Esophagus muscularis mucosa (tissue), 4 donors: ENCODE measurements at regions not wholly inside any gene's neighbourhood (a gene's known extent, or its start where the extent isn't known, plus 50 kb on each side); places are given as distances from the start of the nearest gene placed in this dataset.

Experiments used
- DNase-seq: peaks from one replicate; pipeline ENCODE4 v3.0.0-alpha.2; 2017; ENCODE audit errors: extremely low spot score
- H3K27ac ChIP-seq, 4 donors: fragments of 200-600 bp; sonication (generic); replicated peaks in 1 of 4; 1 replicate in 3 of 4; 2 replicates in 1 of 4; pipeline ENCODE4 v1.5.1; 2016 to 2019; ENCODE audit warnings: mild to moderate bottlenecking in 1 of 4
- H3K27me3 ChIP-seq, 4 donors: fragments of 200-600 bp; sonication (generic); one replicate each; pipeline versions ENCODE4 v1.5.1 to v1.6.0; 2016 to 2019
- H3K36me3 ChIP-seq, 4 donors: fragments of 200-600 bp; sonication (generic); one replicate each; pipeline ENCODE4 v1.5.1; 2016 to 2019
- H3K4me1 ChIP-seq, 4 donors: fragments of 200-600 bp; sonication (generic); one replicate each; pipeline ENCODE4 v1.5.1; 2016 to 2019
- H3K4me3 ChIP-seq, 4 donors: fragments of 200-600 bp; sonication (generic); 1 replicate in 2 of 4; 2 replicates in 2 of 4; pipeline ENCODE4 v1.5.1; 2016 to 2019; ENCODE audit warnings: mild to moderate bottlenecking in 4 of 4, moderate library complexity in 1 of 4
- H3K9me3 ChIP-seq, 4 donors: fragments of 200-600 bp; sonication (generic); 1 replicate in 3 of 4; 2 replicates in 1 of 4; pipeline ENCODE4 v1.5.1; 2016 to 2019
- CTCF ChIP-seq, 3 experiments: fragments of 200-600 bp in 2 of 3; fragments of 450-650 bp in 1 of 3; sonication (generic) in 2 of 3; IDR thresholded peaks; one replicate each; pipeline ENCODE4 v1.5.1; 2017 to 2019; ENCODE audit warnings: antibody characterized with exemption in 3 of 3, mild to moderate bottlenecking in 2 of 3, moderate library complexity in 1 of 3
- EP300 ChIP-seq: sonication (generic); formaldehyde crosslinking; IDR thresholded peaks from one replicate; pipeline ENCODE4 v1.6.1; 2017; ENCODE audit warnings: antibody characterized with exemption
- POLR2A ChIP-seq: fragments of 450-650 bp; IDR thresholded peaks from one replicate; pipeline ENCODE4 v1.6.1; 2017; ENCODE audit warnings: antibody characterized with exemption, moderate library complexity, mild to moderate bottlenecking, low read depth
- POLR2AphosphoS5 ChIP-seq, 2 donors: sonication (generic); formaldehyde crosslinking; IDR thresholded peaks; one replicate each; pipeline ENCODE4 v1.6.1; 2017; ENCODE audit warnings: antibody characterized with exemption in 2 of 2
- WGBS: methylation state at CpG from one replicate; pipeline ENCODE4 v1.1.5; 2018; 5-methylcytosine and 5-hydroxymethylcytosine counted together
- intact Hi-C: fragments of 100-400 bp; cut with DNase I; formaldehyde crosslinking; loops from one replicate; pipeline ENCODE4 v1.15.1; 2023

GRCh38 chr12:89821896-89822295 lies 113.3 kb upstream of the ATP2B1 start:
- TF ChIP-seq POLR2A (no peak), POLR2AphosphoS5 (IDR thresholded peaks at IDR 0.05) (no peak), CTCF (IDR thresholded peaks at IDR 0.05) (no peak), EP300 (no peak)
- DNase-seq = no peak
- intact Hi-C loops = no loop called here
- no peaks in the 10 kb centered on the region for H3K27me3 ChIP-seq
- no peak overlapping the region for H3K27ac ChIP-seq
- H3K4me1 ChIP-seq = no peaks in the 10 kb centered on the region
- H3K4me3 ChIP-seq = no peak overlapping the region
- H3K36me3 ChIP-seq = no peaks in the 10 kb centered on the region
- no peaks in the 10 kb centered on the region for H3K9me3 ChIP-seq

GRCh38 chr12:89817501-89818226 lies 109.0 kb upstream of the ATP2B1 start:
- Histone ChIP-seq H3K36me3 (no peaks in the 10 kb centered on the region), H3K4me1 (no peaks in the 10 kb centered on the region), H3K4me3 (no peak overlapping the region), H3K27ac (no peak overlapping the region), H3K9me3 (no peaks in the 10 kb centered on the region), H3K27me3 (no peaks in the 10 kb centered on the region)
- DNase-seq = no peak
- WGBS = 51% methylated on average over 2 of the region's 2 CpGs
- intact Hi-C loops = no loop called here
- no peak for TF ChIP-seq POLR2A
- no peak for TF ChIP-seq CTCF (IDR thresholded peaks at IDR 0.05)
- no peak for TF ChIP-seq EP300
- TF ChIP-seq POLR2AphosphoS5 (IDR thresholded peaks at IDR 0.05) = no peak

- no peak overlapping the region for H3K27ac ChIP-seq
- H3K9me3 ChIP-seq = no peaks in the 10 kb centered on the region
- 95% methylated on average over 3 of the region's 3 CpGs for WGBS
- no peaks in the 10 kb centered on the region for H3K27me3 ChIP-seq
- TF ChIP-seq POLR2A (no peak), EP300 (no peak), POLR2AphosphoS5 (IDR thresholded peaks at IDR 0.05) (no peak), CTCF (IDR thresholded peaks at IDR 0.05) (no peak)
- H3K36me3 ChIP-seq = no peaks in the 10 kb centered on the region
- H3K4me1 ChIP-seq = no peaks in the 10 kb centered on the region
- intact Hi-C loops = no loop called here
- H3K4me3 ChIP-seq = no peak overlapping the region
- DNase-seq = no peak
Measured at GRCh38 chr12:89815225-89815624, 106.6 kb upstream of the ATP2B1 start.

- no peak for TF ChIP-seq EP300
- TF ChIP-seq POLR2A = no peak
- TF ChIP-seq POLR2AphosphoS5 (IDR thresholded peaks at IDR 0.05) = no peak
- no peak for TF ChIP-seq CTCF (IDR thresholded peaks at IDR 0.05)
- Histone ChIP-seq H3K36me3 (no peaks in the 10 kb centered on the region), H3K27me3 (no peaks in the 10 kb centered on the region), H3K4me1 (no peaks in the 10 kb centered on the region), H3K27ac (no peak overlapping the region), H3K4me3 (no peak overlapping the region), H3K9me3 (no peaks in the 10 kb centered on the region)
- no peak for DNase-seq
- intact Hi-C loops = no loop called here
Measured at GRCh38 chr12:89803412-89803811, 94.8 kb upstream of the ATP2B1 start.

GRCh38 chr12:89801284-89801683 lies 92.6 kb upstream of the ATP2B1 start:
- 81% methylated on average over 2 of the region's 2 CpGs for WGBS
- no peak for TF ChIP-seq POLR2A

More at GRCh38 chr12:89801284-89801683, 92.6 kb upstream of the ATP2B1 start:
- Histone ChIP-seq H3K4me1 (no peaks in the 10 kb centered on the region), H3K9me3 (no peaks in the 10 kb centered on the region), H3K27ac (no peak overlapping the region), H3K4me3 (no peak overlapping the region), H3K27me3 (no peaks in the 10 kb centered on the region), H3K36me3 (no peaks in the 10 kb centered on the region)
- no peak for DNase-seq
- intact Hi-C loops = no loop called here
